ENCODE measurements at regions not wholly inside any gene's neighbourhood (a gene's known extent, or its start where the extent isn't known, plus 50 kb on each side); places are given as distances from the start of the nearest gene placed in this dataset.
"Not testable (repeated sequence)": the region's sequence is repeated elsewhere in the genome, so short reads cannot be mapped to it uniquely, and the experiment has no call there.

GRCh38 chr3:196141866-196142201 is 59.9 kb upstream of the TFRC start:
- Histone ChIP-seq H3K27me3 (ENCODE audit: low read depth) (no peaks in the 10 kb centered on the region), H3K9me3 (no peaks in the 10 kb centered on the region), H3K36me3 (no peaks in the 10 kb centered on the region), H3K4me1 (peaks cover 10% of the 10 kb centered on the region), H3K4me3 (no peak overlapping the region), H3K27ac (peak overlapping the region; percentile 56)
- ATAC-seq (no peak), DNase-seq (no peak)
- intact Hi-C loops (cut with DNase I): no loop called here
- TF ChIP-seq, protein P1, sequence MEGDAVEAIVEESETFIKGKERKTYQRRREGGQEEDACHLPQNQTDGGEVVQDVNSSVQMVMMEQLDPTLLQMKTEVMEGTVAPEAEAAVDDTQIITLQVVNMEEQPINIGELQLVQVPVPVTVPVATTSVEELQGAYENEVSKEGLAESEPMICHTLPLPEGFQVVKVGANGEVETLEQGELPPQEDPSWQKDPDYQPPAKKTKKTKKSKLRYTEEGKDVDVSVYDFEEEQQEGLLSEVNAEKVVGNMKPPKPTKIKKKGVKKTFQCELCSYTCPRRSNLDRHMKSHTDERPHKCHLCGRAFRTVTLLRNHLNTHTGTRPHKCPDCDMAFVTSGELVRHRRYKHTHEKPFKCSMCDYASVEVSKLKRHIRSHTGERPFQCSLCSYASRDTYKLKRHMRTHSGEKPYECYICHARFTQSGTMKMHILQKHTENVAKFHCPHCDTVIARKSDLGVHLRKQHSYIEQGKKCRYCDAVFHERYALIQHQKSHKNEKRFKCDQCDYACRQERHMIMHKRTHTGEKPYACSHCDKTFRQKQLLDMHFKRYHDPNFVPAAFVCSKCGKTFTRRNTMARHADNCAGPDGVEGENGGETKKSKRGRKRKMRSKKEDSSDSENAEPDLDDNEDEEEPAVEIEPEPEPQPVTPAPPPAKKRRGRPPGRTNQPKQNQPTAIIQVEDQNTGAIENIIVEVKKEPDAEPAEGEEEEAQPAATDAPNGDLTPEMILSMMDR (IDR thresholded peaks at IDR 0.05): no peak

DNA sequence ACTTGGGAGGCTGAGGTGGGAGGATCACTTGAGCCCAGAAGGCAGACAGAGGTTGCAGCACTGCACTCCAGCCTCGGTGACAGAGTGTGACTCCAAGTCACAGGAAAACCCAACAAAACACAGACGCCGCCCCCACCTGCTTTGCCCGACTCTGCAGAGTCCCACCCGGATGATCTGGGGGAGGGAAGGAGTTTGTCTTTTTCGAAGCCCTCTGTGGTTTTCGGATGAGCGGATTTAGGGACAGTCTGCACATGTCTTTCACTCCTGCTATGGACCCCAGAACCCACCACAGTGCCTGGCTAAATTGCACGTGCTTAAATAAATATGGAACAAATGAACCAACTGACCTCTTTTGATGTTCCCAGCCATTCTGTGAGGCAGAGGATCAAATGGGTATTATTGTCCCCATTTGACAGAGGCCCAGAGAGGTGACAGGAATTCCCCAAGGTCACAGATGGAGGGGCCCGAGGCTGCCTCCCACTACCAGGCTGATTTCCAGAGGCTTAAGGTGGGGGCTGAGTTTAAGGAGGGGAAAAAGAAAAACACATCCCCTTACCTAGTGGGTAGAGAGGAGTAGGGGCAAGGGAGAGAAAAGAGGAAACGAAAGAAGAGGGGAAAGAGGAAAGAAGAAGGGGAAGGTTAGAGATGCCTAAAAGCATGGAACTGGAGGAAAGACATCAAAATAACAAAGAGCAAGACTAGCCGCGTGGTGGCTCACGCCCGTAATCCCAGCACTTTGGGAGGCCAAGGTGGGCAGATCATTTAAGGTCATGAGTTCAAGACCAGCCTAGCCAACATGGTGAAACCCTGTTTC is 59.4 kb upstream of the TFRC start:
- Histone ChIP-seq H3K9me3 (no peaks in the 10 kb centered on the region), H3K4me1 (peaks cover 10% of the 10 kb centered on the region), H3K27me3 (ENCODE audit: low read depth) (no peaks in the 10 kb centered on the region), H3K36me3 (no peaks in the 10 kb centered on the region), H3K27ac (no peak overlapping the region), H3K4me3 (no peak overlapping the region)
- intact Hi-C loops (cut with DNase I): no loop called here
- DNase-seq: peak; percentile 15
- no peak for ATAC-seq
- TF ChIP-seq, protein P1 (IDR thresholded peaks at IDR 0.05): no peak

- ATAC-seq (no peak), DNase-seq (peak; percentile 36)
- no peaks in the 10 kb centered on the region for H3K27me3 ChIP-seq (ENCODE audit: low read depth)
- peaks cover 14% of the 10 kb centered on the region for H3K4me1 ChIP-seq
- intact Hi-C loops (cut with DNase I): no loop called here
- no peak overlapping the region for H3K4me3 ChIP-seq
- TF ChIP-seq, protein P1 (IDR thresholded peaks at IDR 0.05): no peak
- no peak overlapping the region for H3K27ac ChIP-seq
- no peaks in the 10 kb centered on the region for H3K36me3 ChIP-seq
- H3K9me3 ChIP-seq: no peaks in the 10 kb centered on the region
These were observed 58.3 kb upstream of the TFRC start for GRCh38 chr3:196140224-196140623.

- intact Hi-C loops (cut with DNase I): no loop called here
- DNase-seq: peak; percentile 14
These were observed 57.4 kb upstream of the TFRC start for GRCh38 chr3:196139281-196139680.

GRCh38 chr3:196138482-196139254 is 56.8 kb upstream of the TFRC start:
- Histone ChIP-seq H3K4me3 (no peak overlapping the region), H3K4me1 (peaks cover 14% of the 10 kb centered on the region), H3K27ac (no peak overlapping the region), H3K27me3 (ENCODE audit: low read depth) (no peaks in the 10 kb centered on the region), H3K9me3 (no peaks in the 10 kb centered on the region), H3K36me3 (no peaks in the 10 kb centered on the region)
- peak; percentile 25 for DNase-seq
- no peak for ATAC-seq
- intact Hi-C loops (cut with DNase I): no loop called here
- TF ChIP-seq, protein P1 (IDR thresholded peaks at IDR 0.05): no peak

More at GRCh38 chr3:196139281-196139680, 57.4 kb upstream of the TFRC start:
- H3K4me3 ChIP-seq: no peak overlapping the region
- peaks cover 14% of the 10 kb centered on the region for H3K4me1 ChIP-seq
- no peaks in the 10 kb centered on the region for H3K36me3 ChIP-seq
- no peaks in the 10 kb centered on the region for H3K9me3 ChIP-seq
- H3K27ac ChIP-seq: no peak overlapping the region
- H3K27me3 ChIP-seq (ENCODE audit: low read depth): no peaks in the 10 kb centered on the region
- TF ChIP-seq, protein P1 (IDR thresholded peaks at IDR 0.05): no peak
- no peak for ATAC-seq

DNA sequence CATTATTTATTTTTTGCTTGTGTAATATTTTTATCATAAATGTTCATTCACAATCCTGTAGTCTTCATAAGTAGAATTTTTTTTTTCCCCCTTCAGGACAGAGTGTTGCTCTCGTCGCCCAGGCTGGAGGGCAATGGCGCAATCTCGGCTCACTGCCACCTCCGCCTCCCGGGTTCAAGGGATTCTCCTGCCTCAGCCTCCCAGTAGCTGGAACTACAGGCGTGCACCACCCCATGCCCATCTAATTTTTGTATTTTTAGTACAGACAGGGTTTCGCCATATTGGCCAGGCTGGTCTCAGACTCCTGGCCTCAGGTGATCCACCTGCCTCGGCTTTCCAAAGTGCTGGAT is 54.7 kb upstream of the TFRC start:
- H3K9me3 ChIP-seq; intact Hi-C loops (cut with DNase I); H3K27me3 ChIP-seq (ENCODE audit: low read depth); H3K4me1 ChIP-seq; H3K36me3 ChIP-seq; H3K4me3 ChIP-seq: not testable (repeated sequence)
- peak overlapping the region; percentile 81 for H3K27ac ChIP-seq
- peak in 1 of 2 donors; percentile 73 for ATAC-seq
- DNase-seq: peak; percentile 52
